ENCODE measurements at regions not wholly inside any gene's neighbourhood (a gene's known extent, or its start where the extent isn't known, plus 50 kb on each side); places are given as distances from the start of the nearest gene placed in this dataset.

GRCh38 chr3:147832611-147833010, 423.4 kb downstream of the ZIC1 start:
- TF ChIP-seq CTCF (IDR thresholded peaks at IDR 0.05) (no peak), POLR2AphosphoS5 (IDR thresholded peaks at IDR 0.05; ENCODE audit: low read depth, low read length) (no peak), REST (IDR thresholded peaks at IDR 0.05; ENCODE audit: insufficient read depth in 1 of 2, low read depth in 2 of 2, low read length in 1 of 2) (no peak), TCF7L2 (IDR thresholded peaks at IDR 0.05; ENCODE audit: low read depth, low read length) (no peak), SIN3A (IDR thresholded peaks at IDR 0.05; ENCODE audit: borderline replicate concordance, insufficient read depth, low read depth, low read length) (no peak)

Measured in Panc1 (cell line).